HG03175 (cell line): ENCODE measurements at regions not wholly inside any gene's neighbourhood (a gene's known extent, or its start where the extent isn't known, plus 50 kb on each side); places are given as distances from the start of the nearest gene placed in this dataset.
"Not testable (repeated sequence)": the region's sequence is repeated elsewhere in the genome, so short reads cannot be mapped to it uniquely, and the experiment has no call there.

Experiments
- ATAC-seq: cut with Tn5 transposase; IDR thresholded peaks from one replicate; pipeline ENCODE4 v1.9.1; 2021; ENCODE audit warnings: mild to moderate bottlenecking, moderate library complexity; ENCODE audit not compliant: unreplicated experiment

- ATAC-seq: no peak
Measured at GRCh38 chr10:55943403-55943802, 417.7 kb downstream of the ZWINT start.

DNA sequence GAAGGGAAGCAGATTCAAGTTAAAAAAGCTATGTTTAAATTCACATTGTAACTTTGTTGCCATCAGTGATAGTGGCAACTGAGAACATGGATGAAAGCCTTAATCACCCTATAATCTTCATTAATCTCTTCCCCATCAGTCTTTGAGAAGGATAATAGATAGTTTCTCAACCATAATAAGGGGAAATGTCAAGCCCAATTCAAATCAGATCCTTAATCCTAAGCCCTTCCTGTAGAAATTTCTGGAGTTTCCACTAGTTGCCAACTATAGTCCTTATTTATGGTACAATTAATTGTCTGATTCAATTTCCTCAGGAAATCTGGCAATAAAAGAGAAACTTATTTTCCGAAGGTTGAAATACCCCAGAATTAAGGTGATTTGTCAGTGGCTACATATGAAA, 431.8 kb downstream of the ZWINT start:
- ATAC-seq: no peak

- ATAC-seq: not testable (repeated sequence)
Measured at GRCh38 chr10:55899472-55900147, 461.4 kb downstream of the ZWINT start.

GRCh38 chr10:55897490-55897921, 463.6 kb downstream of the ZWINT start:
- no peak for ATAC-seq

GRCh38 chr10:55892276-55892675, 468.8 kb downstream of the ZWINT start:
- ATAC-seq: no peak

GRCh38 chr10:55881588-55881987, 479.5 kb downstream of the ZWINT start:
- no peak for ATAC-seq

GRCh38 chr10:55873485-55873884, 487.6 kb downstream of the ZWINT start:
- ATAC-seq: no peak

DNA sequence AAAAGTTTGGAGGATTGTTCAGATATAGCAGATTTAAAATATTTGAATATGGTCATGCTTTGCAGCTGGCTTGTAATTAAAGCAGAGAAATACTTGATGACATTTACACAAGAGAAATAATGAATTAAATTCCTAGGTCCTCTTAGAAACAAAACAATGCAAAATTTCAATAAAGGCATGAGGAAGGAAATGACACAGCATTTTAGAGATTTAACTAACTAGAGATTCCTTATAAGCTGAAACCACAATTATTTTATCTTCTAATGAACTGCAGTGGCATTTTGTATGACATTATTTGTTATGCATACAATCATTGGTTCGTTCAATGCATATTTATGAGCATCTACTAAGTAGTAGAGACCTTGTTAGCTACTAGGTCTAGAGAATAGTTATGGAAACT, 490.9 kb downstream of the ZWINT start:
- no peak for ATAC-seq

- ATAC-seq: no peak
Measured at GRCh38 chr10:55867848-55868247, 493.2 kb downstream of the ZWINT start.

GRCh38 chr10:55858730-55859129, 502.3 kb downstream of the ZWINT start:
- no peak for ATAC-seq

DNA sequence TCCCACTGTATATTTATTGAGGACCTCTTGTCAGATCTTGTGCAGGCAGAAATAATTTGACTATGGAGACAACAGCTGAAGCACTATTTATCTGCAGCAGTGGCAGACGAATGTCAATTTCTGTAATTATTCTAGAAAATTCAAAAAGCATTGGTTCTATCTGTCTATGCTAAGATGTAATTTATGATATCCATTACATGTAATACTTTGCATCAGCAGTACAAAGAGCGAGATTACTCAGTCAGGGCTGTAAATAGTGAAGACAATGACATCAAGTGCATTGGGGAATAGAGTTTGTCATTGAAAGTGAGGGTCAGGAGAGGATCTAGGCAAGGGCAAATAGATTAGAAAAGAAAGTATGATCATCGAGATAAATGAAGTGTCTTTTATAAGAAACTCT, 508.2 kb downstream of the ZWINT start:
- no peak for ATAC-seq

- no peak for ATAC-seq
Measured at GRCh38 chr10:55837273-55837672, 523.8 kb downstream of the ZWINT start.

DNA sequence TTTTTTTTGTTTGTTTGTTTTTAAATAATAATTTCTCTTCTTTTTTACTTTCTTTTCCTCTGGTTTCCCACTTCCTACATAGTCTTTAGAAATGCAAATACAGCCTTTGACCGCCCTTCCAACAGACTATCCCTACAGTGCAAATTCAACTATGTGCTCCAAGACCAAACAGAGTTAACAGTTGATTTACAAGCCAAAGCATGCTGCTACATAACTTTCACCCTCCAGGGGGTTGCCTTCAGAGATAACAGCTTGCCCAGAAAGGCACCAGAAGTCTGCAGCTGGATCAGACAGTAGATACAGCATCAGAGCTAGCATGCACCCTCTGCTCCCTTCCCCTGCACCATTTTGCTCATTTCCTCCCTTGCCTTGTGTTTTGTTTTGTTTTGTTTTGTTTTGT, 539.0 kb downstream of the ZWINT start:
- no peak for ATAC-seq

- ATAC-seq: no peak
Measured at GRCh38 chr10:55820478-55820877, 540.6 kb downstream of the ZWINT start.

- ATAC-seq: no peak
Measured at GRCh38 chr10:55820071-55820470, 541.0 kb downstream of the ZWINT start.

GRCh38 chr10:55813451-55814170, 547.4 kb downstream of the ZWINT start:
- ATAC-seq: no peak

GRCh38 chr10:55803055-55803454, 558.0 kb downstream of the ZWINT start:
- no peak for ATAC-seq

- no peak for ATAC-seq
Measured at GRCh38 chr10:55801353-55801661, 559.8 kb downstream of the ZWINT start.

GRCh38 chr10:55800602-55801352, 560.3 kb downstream of the ZWINT start:
- no peak for ATAC-seq

GRCh38 chr10:55793024-55793423, 568.0 kb downstream of the ZWINT start:
- ATAC-seq: no peak

GRCh38 chr10:55790276-55790675, 570.8 kb downstream of the ZWINT start:
- ATAC-seq: not testable (repeated sequence)

DNA sequence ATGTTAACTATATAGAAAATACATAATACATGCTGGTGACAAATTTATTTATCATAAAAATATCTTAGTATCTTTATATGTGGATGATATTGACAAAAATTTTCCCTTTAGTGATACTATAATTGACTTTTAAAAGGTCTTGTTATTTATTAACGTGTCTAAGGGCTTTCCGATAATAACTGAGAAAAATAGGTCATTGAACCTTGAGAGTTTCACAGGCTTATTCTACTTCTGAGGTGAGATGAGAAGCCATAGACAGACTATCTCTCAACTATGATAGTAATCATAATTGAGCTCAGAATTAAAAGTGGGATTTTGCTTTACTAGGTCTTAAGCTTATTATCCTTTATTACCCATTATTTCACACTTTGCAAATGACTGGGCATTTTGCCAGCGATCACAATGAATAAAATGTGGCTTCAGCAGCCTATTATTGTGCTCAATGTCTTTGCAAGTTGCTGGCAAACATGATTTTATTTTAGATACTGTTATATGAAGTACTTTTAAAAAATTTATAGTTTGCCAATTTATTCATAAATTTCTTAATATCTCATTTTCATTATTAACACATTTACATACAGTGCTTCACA, 574.5 kb downstream of the ZWINT start:
- ATAC-seq: no peak
